H1 (cell line): ENCODE measurements at regions not wholly inside any gene's neighbourhood (a gene's known extent, or its start where the extent isn't known, plus 50 kb on each side); places are given as distances from the start of the nearest gene placed in this dataset.

Experiments
- ATF3 ChIP-seq: IDR thresholded peaks from 2 replicates; pipeline ENCODE4 v1.6.1; 2011; ENCODE audit warnings: low read depth, mild to moderate bottlenecking, low read length; ENCODE audit not compliant: insufficient read depth
- BRCA1 ChIP-seq: IDR thresholded peaks from 2 replicates; pipeline ENCODE4 v1.6.1; 2012; ENCODE audit warnings: low read depth, low read length, improper control_type of control experiment
- CHD2 ChIP-seq: IDR thresholded peaks from 2 replicates; pipeline ENCODE4 v1.6.1; 2012; ENCODE audit warnings: low read length, improper control_type of control experiment
- CTCF ChIP-seq, 3 experiments: IDR thresholded peaks; 1 replicate in 2 of 3; 2 replicates in 1 of 3; pipeline versions ENCODE4 v1.5.1 to v1.6.1; 2011; ENCODE audit warnings: low read length in 3 of 3, mild to moderate bottlenecking in 3 of 3, inconsistent platforms in 2 of 3, low read depth in 1 of 3, moderate library complexity in 1 of 3; ENCODE audit not compliant: insufficient read depth in 1 of 3; ENCODE audit errors: control extremely low read depth in 1 of 3
- EZH2 ChIP-seq: fragments of 200-600 bp; sonication (generic); IDR thresholded peaks from 2 replicates; pipeline ENCODE4 v1.7.1; 2012; ENCODE audit warnings: low read depth, mild to moderate bottlenecking, moderate library complexity, low read length, inconsistent platforms; ENCODE audit not compliant: severe bottlenecking
- HDAC6 ChIP-seq: IDR thresholded peaks from one replicate; pipeline ENCODE4 v1.7.1; 2012; ENCODE audit warnings: low read depth, mild to moderate bottlenecking, inconsistent platforms, low read length, moderate library complexity
- KDM1A ChIP-seq: fragments of 200-600, 300-600 bp; sonication (generic); IDR thresholded peaks from 2 replicates; pipeline ENCODE4 v1.7.1; 2016; ENCODE audit warnings: mild to moderate bottlenecking, low read length, borderline replicate concordance
- MAX ChIP-seq: IDR thresholded peaks from 2 replicates; pipeline ENCODE4 v1.6.1; 2012; ENCODE audit warnings: inconsistent platforms
- RAD21 ChIP-seq, 2 experiments: IDR thresholded peaks in 1 of 2; conservative IDR thresholded peaks in 1 of 2; 2 replicates each; pipeline ENCODE4 v1.6.1; 2011; ENCODE audit warnings: low read depth in 2 of 2, low read length in 2 of 2, improper control_type of control experiment in 1 of 2, inconsistent platforms in 1 of 2, mild to moderate bottlenecking in 1 of 2, moderate library complexity in 1 of 2
- SP1 ChIP-seq: IDR thresholded peaks from 2 replicates; pipeline ENCODE4 v1.6.1; 2011; ENCODE audit warnings: low read depth, low read length
- TEAD4 ChIP-seq: IDR thresholded peaks from 2 replicates; pipeline ENCODE4 v1.6.1; 2012; ENCODE audit warnings: low read depth, low read length, inconsistent platforms, mixed read lengths
- YY1 ChIP-seq: IDR thresholded peaks from 2 replicates; pipeline ENCODE4 v1.6.1; 2011; ENCODE audit warnings: low read depth, mild to moderate bottlenecking, low read length

GRCh38 chr10:15427843-15428414 lies 56.8 kb upstream of the FAM171A1 start:
- no peak for TF ChIP-seq ATF3
- TF ChIP-seq CTCF (IDR thresholded peaks at IDR 0.05; ENCODE audit: control extremely low read depth in 1 of 3, insufficient read depth in 1 of 3, low read depth in 1 of 3, low read length in 3 of 3) = peak in 2 of 3 experiments; percentile 57 to 58; a peak in 2 of 4 replicates
- TF ChIP-seq KDM1A = no peak
- TF ChIP-seq YY1 = no peak
- TF ChIP-seq SP1 = no peak
- no peak for TF ChIP-seq BRCA1
- TF ChIP-seq RAD21 (IDR thresholded peaks at IDR 0.05 in 1 of 2, conservative IDR thresholded peaks at IDR 0.05 in 1 of 2; ENCODE audit: low read depth in 2 of 2, low read length in 2 of 2) = peak; percentile 81 to 85
- no peak for TF ChIP-seq CHD2
- no peak for TF ChIP-seq MAX
- TF ChIP-seq HDAC6 = no peak
- no peak for TF ChIP-seq TEAD4
- no peak for TF ChIP-seq EZH2
